OCI-LY1 (cell line): ENCODE measurements at regions not wholly inside any gene's neighbourhood (a gene's known extent, or its start where the extent isn't known, plus 50 kb on each side); places are given as distances from the start of the nearest gene placed in this dataset.

Experiments used
- H2AFZ ChIP-seq: fragments of 200-600 bp; sonication (generic), shearing (Covaris generic); 2 replicates; pipeline ENCODE4 v1.6.0; 2014; ENCODE audit warnings: antibody characterized with exemption, mild to moderate bottlenecking, low read length
- H3F3A ChIP-seq: fragments of 200-600 bp; sonication (generic), shearing (Covaris generic); 2 replicates; pipeline ENCODE4 v1.6.0; 2014; ENCODE audit warnings: mild to moderate bottlenecking, antibody characterized with exemption, low read length, moderate library complexity; ENCODE audit not compliant: insufficient read depth
- H3K27ac ChIP-seq: fragments of 200-600 bp; sonication (generic); 2 replicates; pipeline ENCODE4 v1.5.1; 2014; ENCODE audit warnings: low read length, mixed run types, mild to moderate bottlenecking, low read depth; ENCODE audit not compliant: poor library complexity, severe bottlenecking
- H3K27me3 ChIP-seq: fragments of 200-600 bp; sonication (generic); 2 replicates; pipeline ENCODE4 v1.6.0; 2014; ENCODE audit warnings: antibody characterized with exemption, mild to moderate bottlenecking, low read length, moderate library complexity; ENCODE audit not compliant: insufficient read depth
- H3K36me3 ChIP-seq: fragments of 200-600 bp; sonication (generic); 2 replicates; pipeline ENCODE4 v1.6.1; 2014; ENCODE audit warnings: mild to moderate bottlenecking, antibody characterized with exemption, low read length, moderate library complexity, mixed read lengths; ENCODE audit not compliant: insufficient read depth
- H3K4me1 ChIP-seq: fragments of 200-600 bp; sonication (generic); 2 replicates; pipeline ENCODE4 v1.5.1; 2014; ENCODE audit warnings: mild to moderate bottlenecking, low read length, moderate library complexity; ENCODE audit not compliant: insufficient read depth, severe bottlenecking
- H3K4me2 ChIP-seq: fragments of 200-600 bp; sonication (generic), shearing (Covaris generic); 2 replicates; pipeline ENCODE4 v1.6.1; 2014; ENCODE audit warnings: low read length
- H3K4me3 ChIP-seq: fragments of 200-600 bp; sonication (generic); 2 replicates; pipeline ENCODE4 v1.5.1; 2014; ENCODE audit warnings: low read length, low read depth, mild to moderate bottlenecking, mixed read lengths; ENCODE audit not compliant: poor library complexity, severe bottlenecking
- H3K79me2 ChIP-seq: fragments of 200-600 bp; shearing (Covaris generic); 2 replicates; pipeline ENCODE4 v1.6.1; 2016; ENCODE audit warnings: mixed run types, low read length, mixed read lengths; ENCODE audit not compliant: insufficient read depth
- H3K9ac ChIP-seq: fragments of 200-600 bp; sonication (generic), shearing (Covaris generic); 2 replicates; pipeline ENCODE4 v1.6.1; 2014; ENCODE audit warnings: mild to moderate bottlenecking, low read length, mixed read lengths
- H3K9me2 ChIP-seq: fragments of 200-600 bp; sonication (generic), shearing (Covaris generic); 2 replicates; pipeline ENCODE4 v1.6.1; 2014; ENCODE audit warnings: low read depth, mild to moderate bottlenecking, low read length, mixed read lengths
- H3K9me3 ChIP-seq: fragments of 200-600 bp; shearing (Covaris generic); 2 replicates; pipeline ENCODE4 v1.6.1; 2014; ENCODE audit warnings: low read length, mixed read lengths
- H4K20me1 ChIP-seq: fragments of 200-600 bp; sonication (generic), shearing (Covaris generic); 2 replicates; pipeline ENCODE4 v1.6.0; 2016; ENCODE audit warnings: mild to moderate bottlenecking, low read length; ENCODE audit not compliant: insufficient read depth
- EZH2 ChIP-seq: fragments of 200-600 bp; sonication (generic), shearing (Covaris generic); IDR thresholded peaks from 2 replicates; pipeline ENCODE4 v1.8.0; 2017; ENCODE audit warnings: borderline replicate concordance, mixed run types, mild to moderate bottlenecking, antibody characterized with exemption, low read length, moderate library complexity, mixed read lengths
- TF ChIP-seq, protein P1 (sequence below): fragments of 200-600 bp; sonication (generic), shearing (Covaris generic); IDR thresholded peaks from 2 replicates; pipeline ENCODE4 v1.5.1; 2017; ENCODE audit warnings: mild to moderate bottlenecking, antibody characterized with exemption, low read length, moderate library complexity, mixed read lengths

- Histone ChIP-seq H4K20me1 (no peaks in the 10 kb centered on the region), H3K9ac (no peak overlapping the region), H3K4me1 (no peaks in the 10 kb centered on the region), H3K4me3 (no peak overlapping the region), H3K9me2 (no peaks in the 10 kb centered on the region), H2AFZ (no peak overlapping the region), H3F3A (no peaks in the 10 kb centered on the region), H3K4me2 (no peak overlapping the region), H3K27ac (no peak overlapping the region), H3K27me3 (no peaks in the 10 kb centered on the region), H3K36me3 (no peaks in the 10 kb centered on the region), H3K79me2 (no peaks in the 10 kb centered on the region), H3K9me3 (no peaks in the 10 kb centered on the region)
- TF ChIP-seq, protein P1, sequence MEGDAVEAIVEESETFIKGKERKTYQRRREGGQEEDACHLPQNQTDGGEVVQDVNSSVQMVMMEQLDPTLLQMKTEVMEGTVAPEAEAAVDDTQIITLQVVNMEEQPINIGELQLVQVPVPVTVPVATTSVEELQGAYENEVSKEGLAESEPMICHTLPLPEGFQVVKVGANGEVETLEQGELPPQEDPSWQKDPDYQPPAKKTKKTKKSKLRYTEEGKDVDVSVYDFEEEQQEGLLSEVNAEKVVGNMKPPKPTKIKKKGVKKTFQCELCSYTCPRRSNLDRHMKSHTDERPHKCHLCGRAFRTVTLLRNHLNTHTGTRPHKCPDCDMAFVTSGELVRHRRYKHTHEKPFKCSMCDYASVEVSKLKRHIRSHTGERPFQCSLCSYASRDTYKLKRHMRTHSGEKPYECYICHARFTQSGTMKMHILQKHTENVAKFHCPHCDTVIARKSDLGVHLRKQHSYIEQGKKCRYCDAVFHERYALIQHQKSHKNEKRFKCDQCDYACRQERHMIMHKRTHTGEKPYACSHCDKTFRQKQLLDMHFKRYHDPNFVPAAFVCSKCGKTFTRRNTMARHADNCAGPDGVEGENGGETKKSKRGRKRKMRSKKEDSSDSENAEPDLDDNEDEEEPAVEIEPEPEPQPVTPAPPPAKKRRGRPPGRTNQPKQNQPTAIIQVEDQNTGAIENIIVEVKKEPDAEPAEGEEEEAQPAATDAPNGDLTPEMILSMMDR: no peak
- no peak for TF ChIP-seq EZH2
Measured at GRCh38 chr4:138869165-138869564, 146.4 kb upstream of the NOCT start.

DNA sequence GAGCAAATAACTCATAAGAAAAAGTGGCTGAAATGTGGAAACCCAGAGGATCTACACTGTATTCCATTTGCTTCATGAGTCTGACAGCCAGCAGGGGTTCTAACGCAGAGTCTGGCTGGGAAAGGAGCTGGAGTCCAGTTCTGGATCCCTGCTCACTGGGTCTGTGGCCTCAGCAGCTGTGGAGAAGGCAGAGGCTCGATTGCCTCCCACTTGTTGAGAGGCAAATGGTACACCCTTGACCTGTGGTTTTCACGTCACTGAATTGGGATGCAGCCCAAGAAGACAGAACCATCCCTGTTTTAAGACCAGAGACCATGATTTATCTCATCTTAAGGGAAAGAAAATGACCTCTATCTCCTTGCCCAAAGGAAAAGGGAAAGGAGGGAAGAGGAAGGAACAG is 147.0 kb upstream of the NOCT start:
- Histone ChIP-seq H3K27ac (no peak overlapping the region), H3K4me1 (no peaks in the 10 kb centered on the region), H3K9me2 (no peaks in the 10 kb centered on the region), H2AFZ (no peak overlapping the region), H3K36me3 (no peaks in the 10 kb centered on the region), H3F3A (no peaks in the 10 kb centered on the region), H3K9me3 (no peaks in the 10 kb centered on the region), H3K27me3 (no peaks in the 10 kb centered on the region), H3K4me3 (no peak overlapping the region), H3K9ac (no peak overlapping the region), H4K20me1 (no peaks in the 10 kb centered on the region), H3K79me2 (no peaks in the 10 kb centered on the region), H3K4me2 (no peak overlapping the region)
- TF ChIP-seq EZH2: no peak
- TF ChIP-seq, protein P1: no peak

- Histone ChIP-seq H3K4me3 (no peak overlapping the region), H2AFZ (no peak overlapping the region), H3K9ac (no peak overlapping the region), H4K20me1 (no peaks in the 10 kb centered on the region), H3K36me3 (no peaks in the 10 kb centered on the region), H3K9me2 (no peaks in the 10 kb centered on the region), H3K79me2 (no peaks in the 10 kb centered on the region), H3K27me3 (no peaks in the 10 kb centered on the region), H3K27ac (no peak overlapping the region), H3F3A (no peaks in the 10 kb centered on the region), H3K9me3 (no peaks in the 10 kb centered on the region), H3K4me2 (no peak overlapping the region), H3K4me1 (no peaks in the 10 kb centered on the region)
- TF ChIP-seq, protein P1: no peak
- TF ChIP-seq EZH2: no peak
Measured at GRCh38 chr4:138867404-138867803, 148.2 kb upstream of the NOCT start.
